GM18873 (cell line): ENCODE measurements at regions not wholly inside any gene's neighbourhood (a gene's known extent, or its start where the extent isn't known, plus 50 kb on each side); places are given as distances from the start of the nearest gene placed in this dataset.
A peak's percentile ranks its signal among the peaks of the same experiment; 100 is the strongest.

Experiments
- ATAC-seq: cut with Tn5 transposase; IDR thresholded peaks from one replicate; pipeline ENCODE4 v1.9.1; 2021; ENCODE audit warnings: mild to moderate bottlenecking, moderate library complexity, moderate number of reproducible peaks; ENCODE audit not compliant: unreplicated experiment, low FRiP score

DNA sequence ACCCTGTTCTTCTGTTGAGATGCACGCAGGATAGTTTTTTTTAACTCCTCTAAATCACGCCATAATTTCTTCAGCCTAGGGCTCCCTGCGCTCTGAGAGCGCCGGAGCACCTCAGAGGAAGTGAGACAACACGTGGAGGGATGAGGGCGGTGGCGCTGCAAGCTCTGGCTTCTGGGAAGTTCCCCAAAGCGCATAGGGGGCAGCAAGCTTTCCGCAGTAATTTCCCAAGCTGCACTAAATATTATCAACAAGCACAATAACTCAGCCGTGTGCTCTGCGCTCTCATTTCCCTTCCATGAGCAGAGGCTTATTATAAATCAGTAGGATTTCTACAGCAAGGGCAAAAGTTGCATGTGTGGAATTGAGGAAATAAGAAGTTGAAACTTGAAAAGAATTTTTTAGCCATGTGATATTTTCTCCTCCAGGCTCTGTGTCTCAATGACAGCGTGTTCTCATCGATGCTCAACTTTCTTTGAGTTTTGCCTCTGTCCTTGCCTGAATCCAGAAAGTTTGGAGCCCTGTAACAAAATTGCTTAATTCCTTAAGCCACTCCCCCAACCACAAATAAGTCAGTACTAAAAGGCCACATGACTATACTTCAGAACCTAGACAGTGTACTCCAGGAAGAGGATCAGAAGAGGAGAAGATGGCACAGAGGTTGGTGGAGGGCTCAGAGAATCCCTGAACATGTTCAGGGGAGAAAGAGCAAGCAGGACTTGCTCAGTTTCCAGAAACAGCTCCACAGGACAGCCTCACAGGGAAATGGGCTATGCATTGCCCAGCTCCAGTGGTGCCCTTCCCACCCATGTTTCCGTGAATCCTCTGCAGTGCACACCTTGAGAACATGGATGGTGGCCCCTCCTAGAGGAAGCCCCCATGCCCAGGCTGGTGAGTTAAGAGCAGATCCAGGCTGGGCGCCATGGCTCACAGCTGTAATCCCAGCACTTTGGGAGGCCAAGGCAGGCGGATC lies 221.5 kb upstream of the GHITM start:
- peak; percentile 78 for ATAC-seq

DNA sequence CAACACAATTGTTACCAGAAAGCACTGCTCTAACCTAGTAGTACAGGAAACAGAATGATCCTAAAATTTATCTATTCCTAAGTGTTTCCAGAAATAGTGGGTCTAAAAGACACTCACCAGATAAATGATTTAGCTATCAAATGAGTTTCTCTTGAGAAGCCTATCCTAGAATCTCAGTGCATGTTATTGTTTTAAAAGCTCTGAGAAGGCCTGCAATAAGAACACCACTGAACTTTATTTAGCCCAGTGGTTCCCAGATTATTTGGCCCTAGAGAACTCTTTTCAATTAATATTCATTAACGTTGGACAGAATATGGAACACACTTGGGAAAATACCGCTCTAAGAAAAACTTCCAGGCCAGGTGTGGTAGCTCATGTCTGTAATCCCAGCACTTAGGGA lies 220.1 kb upstream of the GHITM start:
- ATAC-seq = no peak

DNA sequence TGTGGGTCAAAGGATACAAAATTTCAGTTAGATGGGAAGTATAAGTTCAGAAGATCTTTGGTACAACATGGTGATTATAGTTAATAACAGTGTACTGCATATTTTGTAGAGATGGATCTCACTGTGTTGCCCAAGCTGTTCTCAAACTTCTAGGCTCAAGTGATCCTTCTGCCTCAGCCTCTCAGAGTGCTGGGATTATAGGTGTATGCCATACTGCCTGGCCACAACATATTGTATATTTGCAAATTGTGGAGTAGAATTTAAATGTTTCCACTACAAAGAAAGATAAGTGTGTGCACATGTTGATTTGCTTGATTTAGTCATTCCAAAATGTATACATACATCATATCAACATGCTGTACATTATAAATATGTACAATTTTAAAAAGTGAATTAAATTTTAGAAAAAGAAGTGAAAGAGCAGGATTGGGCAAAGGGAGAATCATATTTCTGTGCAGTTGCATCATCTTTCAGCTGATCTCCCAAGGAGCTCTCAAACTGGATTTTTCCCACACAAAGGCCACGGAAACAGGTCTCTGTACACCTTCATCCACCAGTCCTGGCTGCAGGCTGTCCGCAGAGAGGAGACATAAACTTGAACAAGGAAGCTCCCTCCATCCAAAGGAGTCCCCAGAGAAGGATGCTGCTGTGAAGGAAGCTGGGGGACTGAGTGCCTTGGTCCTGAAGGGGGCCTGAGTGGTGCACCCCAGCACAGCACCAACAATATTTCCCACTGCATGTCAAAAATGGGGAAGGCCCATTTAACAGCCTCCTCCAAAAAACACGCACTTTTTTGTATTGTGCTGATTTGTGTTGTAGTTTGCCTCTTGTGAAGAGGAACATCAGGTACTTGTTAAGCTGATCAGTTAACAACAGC lies 217.1 kb upstream of the GHITM start:
- ATAC-seq = no peak

DNA sequence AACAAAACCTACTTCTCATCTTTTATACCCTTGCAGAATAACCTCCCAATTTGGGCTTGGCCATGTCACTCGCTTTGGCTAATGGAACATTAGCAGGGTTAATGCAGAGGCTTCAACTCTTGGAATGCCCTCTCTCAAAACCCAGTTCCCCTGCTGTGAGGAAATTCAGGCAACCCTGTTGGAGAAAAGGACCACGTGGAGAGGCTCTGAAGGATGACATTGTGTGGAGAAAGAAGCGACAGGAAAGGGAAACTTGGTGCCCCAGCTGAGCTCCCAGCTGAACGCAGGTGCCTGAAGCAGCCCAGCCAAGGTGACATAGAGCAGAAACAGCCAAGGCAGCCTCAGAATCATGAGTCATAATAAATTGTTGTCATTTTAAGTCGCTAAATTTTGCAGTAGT lies 214.2 kb upstream of the GHITM start:
- no peak for ATAC-seq

DNA sequence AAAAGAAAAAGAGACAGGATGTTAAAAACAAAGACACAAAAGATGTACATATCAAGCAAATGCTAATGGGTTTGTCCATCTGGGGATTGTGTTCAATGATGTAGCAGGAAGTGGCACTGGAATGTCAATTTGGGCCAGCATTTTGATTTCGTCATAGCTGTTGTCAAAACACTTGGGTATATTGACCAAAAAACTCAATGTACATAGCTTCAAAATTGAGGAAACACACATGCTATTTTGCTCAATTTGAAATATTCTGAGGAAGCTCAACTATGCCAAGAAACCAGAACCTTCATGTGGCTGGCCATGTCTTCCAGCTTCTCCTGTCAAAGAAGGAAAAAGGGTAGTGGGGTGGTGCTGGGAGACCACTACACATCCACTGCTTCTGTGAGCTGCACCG lies 212.7 kb upstream of the GHITM start:
- ATAC-seq = no peak

DNA sequence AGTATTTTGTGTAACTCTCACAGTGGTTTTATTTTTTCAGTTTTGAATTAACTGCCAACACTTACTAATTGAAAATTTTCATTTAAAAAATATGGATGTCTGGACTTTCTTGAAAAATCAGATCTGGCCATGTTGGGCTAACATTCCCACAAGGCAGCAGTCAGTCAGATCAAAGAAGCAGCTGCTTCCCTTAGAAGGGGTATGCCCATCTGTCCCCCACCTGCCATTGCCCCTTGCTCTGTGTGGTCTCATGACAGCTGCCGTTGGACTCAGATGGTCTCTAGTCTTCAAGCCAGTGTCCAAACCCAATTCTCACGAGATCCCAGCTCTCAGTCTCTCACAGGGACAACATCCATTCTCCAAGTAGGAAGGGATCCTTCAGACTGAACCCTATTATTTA lies 212.1 kb upstream of the GHITM start:
- ATAC-seq = no peak

DNA sequence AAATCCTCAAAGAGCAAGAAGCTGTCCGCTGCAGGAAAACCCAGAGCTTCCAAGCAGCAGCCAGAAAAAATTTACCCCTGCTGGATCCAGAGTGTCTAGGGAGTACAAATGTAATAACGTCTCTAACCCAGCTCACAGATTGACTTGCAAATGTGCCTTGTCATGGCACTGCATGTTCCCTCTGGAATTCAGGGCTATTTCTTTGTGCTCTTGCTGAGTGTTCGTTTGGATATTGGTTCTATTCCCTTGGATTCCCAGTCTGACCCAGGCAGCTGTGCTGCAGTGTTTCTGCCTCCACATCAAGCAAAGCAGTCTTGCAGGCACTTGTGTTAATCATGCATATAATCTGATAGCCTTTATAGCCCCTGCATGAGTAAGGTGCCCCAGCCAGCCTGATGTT lies 209.9 kb upstream of the GHITM start:
- ATAC-seq = no peak

DNA sequence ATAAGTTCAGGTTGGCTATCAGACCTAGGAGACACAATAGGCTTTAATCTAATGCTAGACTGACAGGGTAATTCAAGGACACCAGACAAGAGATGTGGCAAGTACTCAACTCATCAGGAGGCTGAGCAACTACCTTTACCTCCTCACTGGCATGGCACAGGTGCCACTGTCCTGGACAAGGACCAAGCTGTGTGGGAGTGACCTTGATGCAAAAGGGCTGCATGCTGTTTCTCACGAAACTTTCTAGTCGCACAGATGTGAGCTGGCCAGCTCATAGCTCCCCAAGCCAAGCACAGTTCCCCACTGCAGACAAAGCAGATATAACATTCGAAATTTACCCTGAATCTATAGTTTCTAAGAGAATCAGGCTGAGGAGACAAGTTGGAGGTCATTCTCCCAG lies 207.6 kb upstream of the GHITM start:
- no peak for ATAC-seq

DNA sequence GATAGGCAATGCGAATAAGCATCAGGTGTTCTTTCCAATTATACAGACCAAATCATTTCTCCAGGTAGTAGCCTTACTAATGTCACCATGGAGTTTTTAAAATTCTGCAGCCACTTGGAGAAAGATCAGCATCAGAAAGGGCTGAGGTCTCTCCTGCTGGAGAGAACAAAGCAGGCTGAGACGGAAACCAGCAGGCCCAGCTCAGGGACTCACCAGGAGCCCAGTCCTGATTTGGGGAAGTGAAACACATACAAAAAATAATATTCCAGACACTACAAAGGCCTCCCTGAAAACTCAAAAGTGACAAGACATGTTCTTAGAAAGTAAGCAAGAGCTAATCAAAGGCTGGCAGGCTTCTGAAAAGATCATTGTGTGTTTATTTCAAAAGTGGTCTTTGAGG lies 207.1 kb upstream of the GHITM start:
- no peak for ATAC-seq

DNA sequence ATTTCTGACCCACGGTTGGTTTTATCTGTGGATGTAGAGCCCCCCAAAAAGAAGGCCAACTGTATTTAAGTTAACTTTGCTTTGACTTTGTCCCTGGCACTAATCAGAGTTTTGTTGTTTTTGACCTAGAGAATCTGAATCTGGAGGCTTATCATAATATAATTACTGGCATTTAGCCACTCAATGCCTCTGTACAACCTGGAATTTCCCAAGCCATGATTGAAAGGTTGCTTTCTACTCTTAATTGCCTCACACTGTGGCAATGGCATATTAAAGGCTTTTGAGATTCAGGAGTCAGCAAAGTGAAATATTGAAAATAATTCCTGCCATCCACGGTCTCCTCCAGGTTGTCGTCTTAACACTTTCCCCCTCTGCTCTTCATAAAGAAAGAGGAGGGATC lies 205.2 kb upstream of the GHITM start:
- no peak for ATAC-seq

DNA sequence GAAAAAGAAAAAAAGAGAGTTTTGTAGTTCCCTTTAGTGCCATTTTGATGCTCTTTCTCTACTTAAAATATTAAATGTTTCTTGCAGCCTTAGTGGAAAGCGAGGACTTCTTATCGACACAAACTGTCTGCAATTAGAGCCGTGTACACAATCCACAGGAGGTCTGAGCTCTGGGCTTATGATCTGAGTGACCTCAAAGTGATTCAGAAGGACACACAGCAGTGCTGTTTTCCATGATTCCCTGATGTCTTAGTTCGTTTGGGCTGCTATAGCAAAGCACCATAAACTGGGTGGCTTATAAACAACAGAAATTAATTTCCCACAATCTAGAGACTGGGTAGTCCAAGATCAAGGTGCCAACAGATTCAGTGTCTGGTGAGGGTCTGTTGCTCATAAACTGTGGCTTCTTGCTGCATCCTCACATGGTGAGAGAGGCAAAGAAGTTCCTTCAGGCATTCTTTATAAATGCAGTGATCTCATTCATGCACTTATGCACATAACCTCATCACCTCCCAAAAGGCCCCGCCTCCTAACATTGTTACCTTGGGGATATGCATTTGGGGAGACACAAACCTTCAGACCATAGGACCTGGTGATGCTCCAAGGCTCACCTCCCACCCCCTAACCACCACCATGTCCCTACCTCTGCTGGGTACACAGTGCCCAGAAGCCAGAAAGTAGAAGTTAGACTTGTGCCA lies 204.5 kb upstream of the GHITM start:
- ATAC-seq = no peak

DNA sequence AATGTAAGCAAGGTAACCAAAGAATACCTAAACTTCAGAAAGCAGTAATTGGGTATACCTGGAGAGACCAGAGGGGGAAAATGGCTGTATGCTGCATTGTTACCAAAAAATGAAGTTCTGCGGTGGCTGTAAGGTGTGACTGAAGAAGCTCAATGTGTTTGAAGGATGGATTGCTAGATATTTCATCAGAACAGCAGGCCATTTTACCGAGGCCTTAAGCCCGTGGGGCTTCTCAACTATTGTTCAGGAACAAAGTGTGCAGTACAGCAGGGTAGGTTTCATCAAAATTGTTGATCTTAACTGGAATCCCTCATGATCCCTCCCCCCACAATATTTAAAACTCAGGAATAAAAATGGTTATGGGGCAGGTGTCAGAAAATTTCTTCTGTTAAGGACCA lies 204.0 kb upstream of the GHITM start:
- ATAC-seq = no peak

DNA sequence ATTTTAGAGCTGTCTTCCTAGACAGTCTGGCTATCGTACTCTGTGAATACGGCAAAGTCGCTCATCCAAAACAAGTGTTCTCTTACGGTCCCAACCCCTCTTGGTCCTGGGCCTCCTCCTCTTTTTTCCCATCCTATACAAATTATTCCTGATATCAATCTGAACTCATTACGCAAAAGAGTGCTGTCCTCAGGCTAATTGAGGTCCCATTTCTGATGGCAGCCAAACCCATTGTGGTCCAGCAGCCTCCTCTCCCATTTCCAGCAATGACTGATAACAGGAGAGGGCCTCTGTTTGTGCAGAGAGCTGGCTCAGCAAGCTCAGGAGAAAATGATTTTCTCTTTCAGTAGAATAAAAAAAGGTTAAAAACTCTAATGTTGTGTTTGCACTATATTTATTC lies 203.4 kb upstream of the GHITM start:
- no peak for ATAC-seq

DNA sequence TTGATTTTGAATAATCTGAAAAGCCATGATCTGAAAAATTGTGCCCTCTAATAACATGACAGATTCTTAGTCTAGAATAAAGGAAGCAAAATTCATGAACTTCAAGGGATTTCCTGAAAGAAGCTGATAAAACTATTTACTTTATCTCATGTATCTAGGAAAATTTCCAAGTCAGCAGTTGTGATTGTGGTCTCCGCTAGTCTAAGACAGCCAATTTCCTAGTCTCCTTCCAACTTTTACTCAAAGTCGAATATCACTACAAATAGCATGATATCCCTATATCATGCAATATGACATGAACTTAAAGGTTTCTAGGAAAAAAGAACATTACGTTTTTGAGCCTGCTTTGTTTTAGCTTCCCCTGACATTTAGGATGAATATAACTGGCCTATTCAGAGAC lies 202.1 kb upstream of the GHITM start:
- ATAC-seq = no peak

DNA sequence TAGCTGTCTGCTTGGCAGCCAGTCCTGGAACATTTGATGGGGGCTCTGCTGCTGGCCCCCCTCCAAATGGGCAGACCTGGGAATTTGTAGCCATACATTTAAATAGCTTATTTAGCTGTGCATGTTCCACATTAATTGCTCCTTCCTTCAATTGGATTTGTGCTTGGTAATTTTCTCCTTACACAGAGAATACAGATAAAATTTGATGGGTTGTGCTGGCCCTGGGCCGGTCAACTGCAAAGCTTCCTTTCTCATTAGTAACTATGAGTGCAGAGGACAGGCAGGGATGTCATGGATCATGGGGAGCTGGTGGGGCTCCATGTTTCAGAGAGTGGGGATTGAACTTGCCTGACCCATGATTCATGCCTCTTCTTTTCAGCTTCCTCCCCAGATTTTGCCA lies 201.5 kb upstream of the GHITM start:
- no peak for ATAC-seq

DNA sequence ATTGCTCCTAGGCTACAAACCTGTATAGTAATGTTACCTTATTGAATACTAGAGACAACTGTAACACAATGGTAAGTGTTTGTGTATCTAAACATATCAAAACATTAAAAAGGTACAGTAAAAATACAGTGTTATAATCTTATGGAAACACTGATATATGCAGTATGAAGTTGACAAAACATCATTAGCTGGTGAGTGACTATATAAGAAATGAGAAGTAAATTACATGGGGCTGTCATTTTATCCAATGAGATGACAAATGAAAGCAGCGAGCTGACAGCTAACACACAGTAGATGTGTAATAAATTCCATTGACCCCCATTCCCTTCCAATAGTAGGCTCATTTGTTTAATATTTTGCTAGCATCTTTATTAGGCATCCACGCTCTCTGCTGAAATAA lies 198.1 kb upstream of the GHITM start:
- no peak for ATAC-seq

DNA sequence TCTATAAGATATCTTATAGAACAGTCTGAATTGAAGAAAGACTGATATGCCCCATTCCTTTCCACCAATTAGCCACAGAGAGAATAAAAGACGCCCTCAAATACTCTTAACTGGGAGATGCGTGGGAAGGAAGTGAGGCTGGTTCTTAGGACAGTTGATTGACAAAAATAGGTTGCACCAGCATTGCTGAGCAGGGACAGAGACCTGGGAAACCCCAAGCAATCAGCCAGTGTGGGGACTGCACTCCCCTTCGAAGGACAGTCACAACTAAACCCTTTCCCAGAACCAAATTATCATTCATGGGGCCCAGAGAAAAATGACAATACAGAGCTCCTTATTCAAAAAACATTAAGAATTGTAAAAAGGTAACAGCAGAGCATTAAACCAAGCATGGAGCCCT lies 196.9 kb upstream of the GHITM start:
- ATAC-seq = no peak

DNA sequence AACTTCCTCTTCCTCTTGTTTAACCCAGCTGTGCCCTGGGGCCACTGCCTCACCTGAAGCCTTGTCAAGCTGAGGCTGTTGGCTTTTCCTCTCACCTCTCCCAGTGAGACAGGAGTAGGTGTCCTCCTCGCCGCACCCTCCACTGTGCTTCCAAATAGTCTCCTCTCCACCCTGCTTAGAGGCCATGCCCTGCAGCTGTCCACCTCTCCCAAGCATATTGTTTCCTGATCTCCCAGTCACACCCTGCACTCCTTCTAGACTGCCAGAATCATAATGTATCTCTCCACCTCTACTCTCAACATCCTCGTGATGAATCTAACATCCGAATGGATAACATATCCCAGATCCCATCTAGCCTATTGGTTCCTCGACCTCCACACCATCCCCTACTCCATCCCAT lies 196.3 kb upstream of the GHITM start:
- ATAC-seq = no peak

DNA sequence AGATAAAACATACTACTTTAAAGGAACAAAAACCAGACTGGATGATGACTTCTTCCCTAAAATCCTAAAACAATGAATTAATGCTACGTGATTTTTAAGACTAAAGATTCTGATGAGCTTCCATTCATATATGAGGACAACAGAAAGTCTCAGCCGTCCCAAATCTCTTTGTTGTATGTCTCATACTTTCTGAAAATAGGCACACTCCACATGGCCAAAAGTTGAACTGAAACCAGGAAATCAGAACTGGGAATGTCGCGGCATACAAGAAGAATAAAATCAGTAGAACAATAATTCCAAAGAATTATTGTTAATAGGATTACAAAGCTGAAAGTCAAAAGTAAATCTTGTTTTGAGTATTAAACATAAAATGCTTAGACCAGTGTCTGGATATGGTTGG lies 195.4 kb upstream of the GHITM start:
- ATAC-seq = no peak

DNA sequence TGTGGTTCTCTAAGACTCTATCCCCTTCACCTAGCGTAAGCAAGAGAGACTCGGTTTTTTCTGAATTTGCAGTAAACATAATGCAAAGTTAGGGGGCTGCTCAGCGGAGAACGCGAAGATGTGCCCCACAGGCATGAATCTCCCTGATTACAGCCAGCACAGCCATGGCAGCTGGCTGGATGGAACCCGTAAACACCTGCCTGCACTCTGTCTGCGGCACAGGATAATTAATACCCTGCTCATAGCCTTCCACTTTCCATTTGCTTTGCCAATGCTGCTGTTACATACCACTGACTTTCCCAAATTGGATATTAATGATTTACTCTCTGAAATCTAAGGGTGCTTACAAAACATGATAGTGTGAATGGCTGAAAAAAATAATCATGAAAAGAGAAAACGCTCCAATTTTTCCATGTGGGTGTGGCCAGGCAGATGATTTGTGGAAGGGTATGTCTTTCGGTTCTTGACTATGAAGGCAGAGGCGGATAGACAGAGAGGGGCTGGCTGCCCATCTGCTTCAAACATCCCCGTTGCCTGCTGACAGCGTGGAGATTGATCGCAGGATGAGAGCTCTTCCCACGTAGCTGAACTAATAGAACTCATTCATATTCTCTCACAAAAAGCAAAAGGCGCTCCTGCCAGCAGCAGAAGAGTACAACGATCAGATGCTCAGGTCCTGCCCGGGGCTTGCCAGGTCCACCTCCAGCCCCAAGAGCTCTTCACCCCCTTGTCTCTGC lies 193.2 kb upstream of the GHITM start:
- no peak for ATAC-seq
